Erythroblast (primary cell): ENCODE measurements at regions not wholly inside any gene's neighbourhood (a gene's known extent, or its start where the extent isn't known, plus 50 kb on each side); places are given as distances from the start of the nearest gene placed in this dataset.

Source experiments
- GATA1 ChIP-seq: IDR thresholded peaks from 2 replicates; pipeline ENCODE4 v1.6.1; 2011; ENCODE audit warnings: low read depth, mild to moderate bottlenecking, control low read depth, low read length, moderate library complexity
- POLR2A ChIP-seq: IDR thresholded peaks from 2 replicates; pipeline ENCODE4 v1.6.1; 2011; ENCODE audit warnings: mild to moderate bottlenecking, low read length

DNA sequence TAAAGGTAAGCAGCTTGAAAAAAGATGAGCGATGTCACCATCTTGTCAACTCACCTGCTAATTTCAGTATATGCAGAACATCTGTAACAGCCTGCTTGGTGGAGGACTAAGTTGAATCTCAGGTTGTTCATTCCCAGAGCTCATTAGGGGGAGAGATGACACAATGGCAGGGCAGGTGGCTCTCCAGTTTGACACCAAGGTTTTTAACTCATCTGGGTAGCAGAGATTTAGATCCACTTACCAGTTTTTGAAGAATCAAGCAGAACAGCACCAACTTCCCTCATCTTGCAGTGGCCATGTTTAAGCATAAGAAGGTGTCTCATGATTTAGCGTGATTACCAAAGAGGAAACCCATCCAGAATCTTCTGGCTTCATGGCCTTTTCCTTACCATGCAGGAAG is 168.3 kb downstream of the TSHZ3 start:
- TF ChIP-seq POLR2A: no peak
- TF ChIP-seq GATA1: no peak
